ENCODE measurements at regions not wholly inside any gene's neighbourhood (a gene's known extent, or its start where the extent isn't known, plus 50 kb on each side); places are given as distances from the start of the nearest gene placed in this dataset.
A peak's percentile ranks its signal among the peaks of the same experiment; 100 is the strongest.

DNA sequence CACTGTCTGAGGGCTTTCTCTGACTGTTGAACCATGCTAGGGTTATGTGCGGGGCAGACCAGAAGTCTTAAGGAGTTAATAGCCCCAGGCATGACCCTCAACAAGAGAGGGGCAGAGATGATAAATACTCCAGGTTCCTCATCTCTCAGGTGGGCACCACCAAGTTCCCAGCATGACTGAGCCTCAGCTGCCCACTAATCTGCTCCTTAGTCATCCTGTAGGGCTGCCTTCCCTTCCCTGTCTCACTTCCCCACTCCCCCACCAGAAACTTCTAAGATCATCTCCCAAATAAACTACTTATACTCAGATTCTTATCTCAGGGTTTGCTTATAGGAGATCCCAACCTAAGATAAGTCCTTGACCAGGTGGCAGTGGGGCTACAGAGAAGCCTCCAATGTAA is 101.7 kb upstream of the PRNP start:
- ATAC-seq: no peak
- RAD21 ChIA-PET (ENCODE audit: unreplicated experiment): no interaction called here
- Histone ChIP-seq H3K9ac (ENCODE audit: control insufficient read depth, insufficient read depth, low read length) (no peak overlapping the region), H4K20me1 (ENCODE audit: control insufficient read depth, insufficient read depth) (no peaks in the 10 kb centered on the region), H3K4me1 (ENCODE audit: control insufficient read depth, insufficient read depth, low read length) (no peaks in the 10 kb centered on the region), H3K36me3 (ENCODE audit: control insufficient read depth in 2 of 2, insufficient read depth in 2 of 2, low read length in 1 of 2) (no peaks in the 10 kb centered on the region), H3K9me3 (replicated peaks; ENCODE audit: control insufficient read depth, insufficient read depth, low read length) (no peaks in the 10 kb centered on the region), H3K27me3 (replicated peaks in 1 of 2; ENCODE audit: control insufficient read depth in 2 of 2, insufficient read depth in 2 of 2, low read length in 1 of 2) (peaks cover 0 to 3% of the 10 kb centered on the region in 2 experiments; a peak in 1 of 4 replicates), H3K27ac (ENCODE audit: control insufficient read depth, insufficient read depth) (no peak overlapping the region), H3K79me2 (ENCODE audit: control insufficient read depth, insufficient read depth, low read length) (no peaks in the 10 kb centered on the region), H2AFZ (ENCODE audit: control insufficient read depth, low read depth, low read length) (no peak overlapping the region), H3K4me2 (ENCODE audit: control insufficient read depth, insufficient read depth) (no peak overlapping the region), H3K4me3 (no peak overlapping the region)
- 92% methylated on average over 1 of the region's 1 CpG for WGBS (ENCODE audit: insufficient coverage, insufficient replicate concordance, low lambda C conversion rate, missing lambda C conversion rate)
- SMC1A ChIA-PET (ENCODE audit: uncharacterized antibody, unreplicated experiment): no interaction called here
- FAIRE-seq: no peak
- TF ChIP-seq YBX1 (IDR thresholded peaks at IDR 0.05): no peak
- TF ChIP-seq HDAC2 (IDR thresholded peaks at IDR 0.05): no peak
- TF ChIP-seq POU2F2 (IDR thresholded peaks at IDR 0.05; ENCODE audit: borderline replicate concordance, low read depth, low read length): no peak
- TF ChIP-seq RELA (IDR thresholded peaks at IDR 0.05; ENCODE audit: borderline replicate concordance, partially characterized antibody): no peak
- POLR2A ChIA-PET: no interaction called here
- no TSS peak for BruUV-seq (replicated peaks)
- in situ Hi-C loops (cut with MboI): no loop called here
- CTCF ChIA-PET: interaction anchor here (1.6 kb wide), 1 partner anchor 10 kb away, joined by 6 read pairs; no protein-coding TSS in a partner anchor
- no peak for DNase-seq (ENCODE audit: low read depth, low spot score)
- intact Hi-C loops (cut with micrococcal nuclease; ENCODE audit: unreplicated experiment): no loop called here

DNA sequence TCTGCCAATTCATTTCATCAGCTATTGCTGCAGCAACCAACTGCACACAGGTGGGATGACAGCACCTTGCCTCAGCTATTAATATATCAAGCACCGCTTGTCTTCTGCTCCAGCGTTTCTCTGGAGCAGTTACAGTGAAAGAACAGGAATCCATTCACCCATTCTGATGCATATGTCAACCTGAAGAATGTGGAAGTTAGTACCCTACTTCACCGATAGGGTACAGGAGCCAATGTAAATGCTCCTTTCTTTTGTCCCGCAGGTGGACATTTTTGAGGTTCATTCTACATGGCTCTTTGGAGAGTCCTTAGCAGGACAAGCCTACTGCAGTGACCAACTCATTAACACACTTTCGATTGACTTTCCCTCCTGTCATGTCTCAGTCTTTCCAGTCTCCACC is 104.4 kb upstream of the PRNP start:
- BruUV-seq (replicated peaks): no TSS peak
- Histone ChIP-seq H3K9me3 (replicated peaks; ENCODE audit: control insufficient read depth, insufficient read depth, low read length) (no peaks in the 10 kb centered on the region), H4K20me1 (ENCODE audit: control insufficient read depth, insufficient read depth) (no peaks in the 10 kb centered on the region), H3K9ac (ENCODE audit: control insufficient read depth, insufficient read depth, low read length) (no peak overlapping the region), H3K4me3 (no peak overlapping the region), H2AFZ (ENCODE audit: control insufficient read depth, low read depth, low read length) (no peak overlapping the region), H3K4me2 (ENCODE audit: control insufficient read depth, insufficient read depth) (no peak overlapping the region), H3K79me2 (ENCODE audit: control insufficient read depth, insufficient read depth, low read length) (no peaks in the 10 kb centered on the region), H3K36me3 (ENCODE audit: control insufficient read depth in 2 of 2, insufficient read depth in 2 of 2, low read length in 1 of 2) (no peaks in the 10 kb centered on the region), H3K27me3 (replicated peaks in 1 of 2; ENCODE audit: control insufficient read depth in 2 of 2, insufficient read depth in 2 of 2, low read length in 1 of 2) (0 out of 4 replicates have a peak, but pooled peaks cover 0 to 1% of the 10 kb centered on the region in 2 experiments), H3K27ac (ENCODE audit: control insufficient read depth, insufficient read depth) (no peak overlapping the region), H3K4me1 (ENCODE audit: control insufficient read depth, insufficient read depth, low read length) (no peaks in the 10 kb centered on the region)
- DNase-seq (ENCODE audit: low read depth, low spot score) (no peak), ATAC-seq (no peak), FAIRE-seq (no peak)
- RAD21 ChIA-PET (ENCODE audit: unreplicated experiment): no interaction called here
- POLR2A ChIA-PET: no interaction called here
- TF ChIP-seq SMARCA5 (IDR thresholded peaks at IDR 0.05) (no peak), CHD1 (IDR thresholded peaks at IDR 0.05; ENCODE audit: low read depth, low read length) (no peak), FOXM1 (IDR thresholded peaks at IDR 0.05; ENCODE audit: low read depth, low read length) (no peak), MYB (IDR thresholded peaks at IDR 0.05; ENCODE audit: borderline replicate concordance, low read depth, low read length) (no peak), HDAC6 (IDR thresholded peaks at IDR 0.05; ENCODE audit: unreplicated experiment) (no peak)
- TF ChIP-seq, protein P1, sequence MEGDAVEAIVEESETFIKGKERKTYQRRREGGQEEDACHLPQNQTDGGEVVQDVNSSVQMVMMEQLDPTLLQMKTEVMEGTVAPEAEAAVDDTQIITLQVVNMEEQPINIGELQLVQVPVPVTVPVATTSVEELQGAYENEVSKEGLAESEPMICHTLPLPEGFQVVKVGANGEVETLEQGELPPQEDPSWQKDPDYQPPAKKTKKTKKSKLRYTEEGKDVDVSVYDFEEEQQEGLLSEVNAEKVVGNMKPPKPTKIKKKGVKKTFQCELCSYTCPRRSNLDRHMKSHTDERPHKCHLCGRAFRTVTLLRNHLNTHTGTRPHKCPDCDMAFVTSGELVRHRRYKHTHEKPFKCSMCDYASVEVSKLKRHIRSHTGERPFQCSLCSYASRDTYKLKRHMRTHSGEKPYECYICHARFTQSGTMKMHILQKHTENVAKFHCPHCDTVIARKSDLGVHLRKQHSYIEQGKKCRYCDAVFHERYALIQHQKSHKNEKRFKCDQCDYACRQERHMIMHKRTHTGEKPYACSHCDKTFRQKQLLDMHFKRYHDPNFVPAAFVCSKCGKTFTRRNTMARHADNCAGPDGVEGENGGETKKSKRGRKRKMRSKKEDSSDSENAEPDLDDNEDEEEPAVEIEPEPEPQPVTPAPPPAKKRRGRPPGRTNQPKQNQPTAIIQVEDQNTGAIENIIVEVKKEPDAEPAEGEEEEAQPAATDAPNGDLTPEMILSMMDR (IDR thresholded peaks at IDR 0.05 in 2 of 3, conservative IDR thresholded peaks at IDR 0.05 in 1 of 3; ENCODE audit: control insufficient read depth in 2 of 3, extremely low read depth in 1 of 3, insufficient read depth in 1 of 3, low read depth in 3 of 3, low read length in 3 of 3): 0 out of 6 replicates have a peak, but pooled peaks of 1 of the 3 experiments have one; percentile 7
- intact Hi-C loops (cut with micrococcal nuclease; ENCODE audit: unreplicated experiment): no loop called here
- CTCF ChIA-PET: interaction anchor here (1.2 kb wide), 1 partner anchor 10 kb away, joined by 4 read pairs; no protein-coding TSS in a partner anchor
- in situ Hi-C loops (cut with MboI): no loop called here
- 59% methylated on average over 5 of the region's 5 CpGs for WGBS (ENCODE audit: insufficient coverage, insufficient replicate concordance, low lambda C conversion rate, missing lambda C conversion rate)
- SMC1A ChIA-PET (ENCODE audit: uncharacterized antibody, unreplicated experiment): no interaction called here

All from GM12878 (cell line).